Sciatic nerve (tissue), 2 donors: ENCODE measurements at regions not wholly inside any gene's neighbourhood (a gene's known extent, or its start where the extent isn't known, plus 50 kb on each side); places are given as distances from the start of the nearest gene placed in this dataset.

Experiments
- ATAC-seq: fragments of 200-7000 bp; cut with Tn5 transposase; one replicate; pipeline ENCODE4 v1.9.1; 2020; ENCODE audit warnings: mild to moderate bottlenecking, moderate library complexity
- DNase-seq: peaks from one replicate; pipeline ENCODE4 v3.0.0-alpha.2; 2020; ENCODE audit warnings: low spot score
- intact Hi-C: fragments of 100-400 bp; cut with DNase I; formaldehyde crosslinking; loops from one replicate; pipeline ENCODE4 v1.14.2; 2022
- donor health status: DM: no; HTN: no; CAD: no.
- donor health status: DM: no; HTN: no; CAD: no.

- intact Hi-C loops = no loop called here
- ATAC-seq (no peak), DNase-seq (no peak)
Observed at GRCh38 chr15:31858026-31858425, 172.3 kb upstream of the CHRNA7 start.

GRCh38 chr15:31866248-31866647 is 164.1 kb upstream of the CHRNA7 start:
- intact Hi-C loops = no loop called here
- no peak for DNase-seq
- ATAC-seq = no peak

- DNase-seq (no peak), ATAC-seq (no peak)
- intact Hi-C loops = no loop called here
Observed at GRCh38 chr15:31867536-31868442, 162.5 kb upstream of the CHRNA7 start.

- intact Hi-C loops = no loop called here
- no peak for ATAC-seq
- DNase-seq = no peak
Observed at GRCh38 chr15:31869686-31870307, 160.5 kb upstream of the CHRNA7 start.

GRCh38 chr15:31870328-31871165 is 159.8 kb upstream of the CHRNA7 start, which contains the start of gene OTUD7A:
OTUD7A (minus strand) TSS chr15:31870673.
- peak; percentile 98 for ATAC-seq
- peak; percentile 93 for DNase-seq
- intact Hi-C loops = no loop called here

- ATAC-seq (peak; percentile 33), DNase-seq (no peak)
- intact Hi-C loops = no loop called here
Observed at GRCh38 chr15:31871166-31871886, 159.0 kb upstream of the CHRNA7 start.

GRCh38 chr15:31871887-31872281 is 158.4 kb upstream of the CHRNA7 start:
- ATAC-seq = no peak
- no peak for DNase-seq
- intact Hi-C loops = no loop called here

GRCh38 chr15:31887246-31887645 is 143.1 kb upstream of the CHRNA7 start:
- no peak for ATAC-seq

GRCh38 chr15:31892513-31892912 is 137.8 kb upstream of the CHRNA7 start:
- no peak for DNase-seq
- intact Hi-C loops = no loop called here
- no peak for ATAC-seq

More at GRCh38 chr15:31887246-31887645, 143.1 kb upstream of the CHRNA7 start:
- intact Hi-C loops = no loop called here
- no peak for DNase-seq

- intact Hi-C loops = no loop called here
- ATAC-seq = no peak
- DNase-seq = no peak
Observed at GRCh38 chr15:31893780-31894179, 136.5 kb upstream of the CHRNA7 start.

- no peak for ATAC-seq
- no peak for DNase-seq
- intact Hi-C loops = no loop called here
Observed at GRCh38 chr15:31897746-31898145, 132.6 kb upstream of the CHRNA7 start.

- DNase-seq (no peak), ATAC-seq (no peak)
- intact Hi-C loops = no loop called here
Observed at GRCh38 chr15:31901501-31901900, 128.8 kb upstream of the CHRNA7 start.

- intact Hi-C loops = no loop called here
- DNase-seq (no peak), ATAC-seq (no peak)
Observed at GRCh38 chr15:31905054-31905453, 125.3 kb upstream of the CHRNA7 start.

- intact Hi-C loops = no loop called here
- DNase-seq (no peak), ATAC-seq (no peak)
Observed at GRCh38 chr15:31925541-31925940, 104.8 kb upstream of the CHRNA7 start.

- ATAC-seq = no peak
- intact Hi-C loops = no loop called here
Observed at GRCh38 chr15:31930967-31931366, 99.3 kb upstream of the CHRNA7 start.

GRCh38 chr15:31932576-31932975 is 97.7 kb upstream of the CHRNA7 start:
- ATAC-seq = no peak

More at GRCh38 chr15:31930967-31931366, 99.3 kb upstream of the CHRNA7 start:
- DNase-seq = no peak

GRCh38 chr15:31934821-31935220 is 95.5 kb upstream of the CHRNA7 start:
- intact Hi-C loops = no loop called here
- ATAC-seq (no peak), DNase-seq (no peak)

More at GRCh38 chr15:31932576-31932975, 97.7 kb upstream of the CHRNA7 start:
- DNase-seq = no peak
- intact Hi-C loops = no loop called here

- intact Hi-C loops = no loop called here
- ATAC-seq (no peak), DNase-seq (no peak)
Observed at GRCh38 chr15:31953478-31953877, 76.8 kb upstream of the CHRNA7 start.
